GM12865 (cell line): ENCODE measurements at regions not wholly inside any gene's neighbourhood (a gene's known extent, or its start where the extent isn't known, plus 50 kb on each side); places are given as distances from the start of the nearest gene placed in this dataset.
"Not testable (repeated sequence)": the region's sequence is repeated elsewhere in the genome, so short reads cannot be mapped to it uniquely, and the experiment has no call there.

Source experiments
- DNase-seq: peaks from one replicate; pipeline ENCODE4 v3.0.0; 2010; ENCODE audit warnings: low read depth
- H3K4me3 ChIP-seq: 2 replicates; pipeline ENCODE4 v1.5.1; 2011; ENCODE audit warnings: mild to moderate bottlenecking, low read depth, low read length, control low read depth
- CTCF ChIP-seq: IDR thresholded peaks from 2 replicates; pipeline ENCODE4 v1.5.1; 2011; ENCODE audit warnings: low read length, control low read depth, low read depth, inconsistent platforms; ENCODE audit not compliant: insufficient read depth; ENCODE audit errors: missing control alignments

- no peak for TF ChIP-seq CTCF
- DNase-seq, result no peak
- no peak overlapping the region for H3K4me3 ChIP-seq
These were observed 186.0 kb upstream of the SOX6 start for GRCh38 chr11:16542353-16542752.

GRCh38 chr11:16536513-16536912, 180.2 kb upstream of the SOX6 start:
- H3K4me3 ChIP-seq, result no peak overlapping the region
- DNase-seq, result no peak
- no peak for TF ChIP-seq CTCF

GRCh38 chr11:16528639-16529038, 172.3 kb upstream of the SOX6 start:
- no peak for DNase-seq
- H3K4me3 ChIP-seq, result no peak overlapping the region
- TF ChIP-seq CTCF, result no peak

GRCh38 chr11:16527525-16528246, 171.3 kb upstream of the SOX6 start:
- no peak for TF ChIP-seq CTCF
- DNase-seq, result no peak
- H3K4me3 ChIP-seq, result no peak overlapping the region

- DNase-seq, result no peak
- TF ChIP-seq CTCF, result no peak
These were observed 170.6 kb upstream of the SOX6 start for GRCh38 chr11:16526947-16527346.

GRCh38 chr11:16520713-16521112, 164.4 kb upstream of the SOX6 start:
- not testable (repeated sequence) for DNase-seq, H3K4me3 ChIP-seq

More at GRCh38 chr11:16526947-16527346, 170.6 kb upstream of the SOX6 start:
- H3K4me3 ChIP-seq, result no peak overlapping the region

- peak; percentile 4 for DNase-seq
These were observed 156.5 kb upstream of the SOX6 start for GRCh38 chr11:16512899-16513241.

More at GRCh38 chr11:16512899-16513241, 156.5 kb upstream of the SOX6 start:
- TF ChIP-seq CTCF, result no peak
- no peak overlapping the region for H3K4me3 ChIP-seq
